K562 (cell line): ENCODE measurements at regions not wholly inside any gene's neighbourhood (a gene's known extent, or its start where the extent isn't known, plus 50 kb on each side); places are given as distances from the start of the nearest gene placed in this dataset.
A peak's percentile ranks its signal among the peaks of the same experiment; 100 is the strongest.

Experiments used
- EHMT2 ChIP-seq: fragments of 450-650 bp; IDR thresholded peaks from 2 replicates; pipeline ENCODE4 v1.6.1; 2018; ENCODE audit warnings: antibody characterized with exemption
- FIP1L1 ChIP-seq: fragments of 200-400 bp; formaldehyde crosslinking; IDR thresholded peaks from 2 replicates; pipeline ENCODE4 v1.6.1; 2018; ENCODE audit warnings: mild to moderate bottlenecking, low read depth, low read length; ENCODE audit not compliant: poor library complexity, severe bottlenecking
- GMEB1 ChIP-seq: fragments of 250-450 bp; sonication (Bioruptor Pico); IDR thresholded peaks from 2 replicates; pipeline ENCODE4 v1.4.0; 2020; ENCODE audit warnings: mild to moderate bottlenecking
- HMG20B ChIP-seq: fragments of 250-450 bp; sonication (Bioruptor Pico); IDR thresholded peaks from 2 replicates; pipeline ENCODE4 v1.5.0; 2021; ENCODE audit warnings: mild to moderate bottlenecking
- HNRNPUL1 ChIP-seq: fragments of 200-400 bp; formaldehyde crosslinking; IDR thresholded peaks from 2 replicates; pipeline ENCODE4 v1.6.1; 2017; ENCODE audit warnings: low read length
- IRF1 ChIP-seq: sonication (generic); formaldehyde crosslinking; IDR thresholded peaks from 2 replicates; pipeline ENCODE4 v1.8.0; 2022; ENCODE audit warnings: missing genetic modification reagents, mild to moderate bottlenecking, borderline replicate concordance
- MLX ChIP-seq, 2 experiments: fragments of 450-650 bp in 1 of 2; sonication (generic) in 1 of 2; formaldehyde crosslinking; conservative IDR thresholded peaks; 2 replicates each; pipeline versions ENCODE4 v1.4.0 to v1.8.1; 2020 to 2022; ENCODE audit warnings: mild to moderate bottlenecking in 1 of 2, missing genetic modification reagents in 1 of 2
- NR2C1 ChIP-seq, 2 experiments: fragments of 450-650 bp; IDR thresholded peaks; 2 replicates each; pipeline ENCODE4 v1.6.1; 2017; ENCODE audit warnings: mild to moderate bottlenecking in 2 of 2, antibody characterized with exemption in 1 of 2, inconsistent platforms in 1 of 2, missing compliant biosample characterization in 1 of 2, missing genetic modification characterization in 1 of 2
- SMARCB1 ChIP-seq: IDR thresholded peaks from 2 replicates; pipeline ENCODE4 v1.6.1; 2011; ENCODE audit warnings: improper control_type of control experiment, low read depth; ENCODE audit not compliant: insufficient read length
- TAL1 ChIP-seq: fragments of 450-650 bp; IDR thresholded peaks from 2 replicates; pipeline ENCODE4 v1.6.1; 2016; ENCODE audit warnings: mild to moderate bottlenecking
- ZBED1 ChIP-seq: IDR thresholded peaks from 2 replicates; pipeline ENCODE4 v1.6.1; 2014
- ZBTB40 ChIP-seq, 2 experiments: fragments of 450-650 bp in 1 of 2; sonication (generic) in 1 of 2; formaldehyde crosslinking in 1 of 2; IDR thresholded peaks; 2 replicates each; pipeline versions ENCODE4 v1.7.1 to v1.9.0; 2016 to 2022; ENCODE audit warnings: inconsistent platforms in 1 of 2, mild to moderate bottlenecking in 1 of 2, missing genetic modification reagents in 1 of 2
- ZBTB7A ChIP-seq: IDR thresholded peaks from 2 replicates; pipeline ENCODE4 v1.6.1; 2011; ENCODE audit warnings: low read depth, mild to moderate bottlenecking, low read length, moderate library complexity, borderline replicate concordance; ENCODE audit not compliant: control insufficient read depth
- ZNF77 ChIP-seq: fragments of 250-450 bp; sonication (Bioruptor Pico); IDR thresholded peaks from 2 replicates; pipeline ENCODE4 v1.5.0; 2020

GRCh38 chr5:135173662-135174290 is 139.7 kb upstream of the PITX1 start (continued):
- TF ChIP-seq EHMT2 (no peak), ZNF77 (CRISPR knock-in tag) (no peak), TAL1 (peak; percentile 89), IRF1 (CRISPR knock-in tag) (no peak), HMG20B (CRISPR knock-in tag) (no peak), ZBTB40 (IDR thresholded peaks at IDR 0.05) (no peak), ZBTB40 (CRISPR knock-in tag; IDR thresholded peaks at IDR 0.05) (no peak), ZBED1 (no peak), HNRNPUL1 (no peak), NR2C1 (IDR thresholded peaks at IDR 0.05) (no peak), NR2C1 (tag; IDR thresholded peaks at IDR 0.05) (no peak; the same call in 1 of the 2 replicates), FIP1L1 (no peak), GMEB1 (CRISPR knock-in tag) (no peak), SMARCB1 (no peak), MLX (CRISPR knock-in tag; conservative IDR thresholded peaks at IDR 0.05) (no peak), ZBTB7A (peak; percentile 72; the same call in 1 of the 2 replicates)
